COLO829 (cell line): ENCODE measurements at regions not wholly inside any gene's neighbourhood (a gene's known extent, or its start where the extent isn't known, plus 50 kb on each side); places are given as distances from the start of the nearest gene placed in this dataset.
"Not testable (repeated sequence)": the region's sequence is repeated elsewhere in the genome, so short reads cannot be mapped to it uniquely, and the experiment has no call there.

Source experiments
- DNase-seq: peaks from one replicate; pipeline ENCODE4 v3.0.0; 2012; ENCODE audit warnings: low spot score

- DNase-seq = not testable (repeated sequence)
Observed at GRCh38 chr1:228796945-228797344, 61.7 kb downstream of the RHOU start.

GRCh38 chr1:228798035-228798434, 62.8 kb downstream of the RHOU start:
- no peak for DNase-seq

- no peak for DNase-seq
Observed at GRCh38 chr1:228798548-228798947, 63.3 kb downstream of the RHOU start.

GRCh38 chr1:228799924-228800323, 64.6 kb downstream of the RHOU start:
- DNase-seq = no peak

- DNase-seq = no peak
Observed at GRCh38 chr1:228801068-228801467, 65.8 kb downstream of the RHOU start.

- no peak for DNase-seq
Observed at GRCh38 chr1:228802386-228803220, 67.3 kb downstream of the RHOU start.

GRCh38 chr1:228803421-228803820, 68.1 kb downstream of the RHOU start:
- no peak for DNase-seq

GRCh38 chr1:228804173-228804572, 68.9 kb downstream of the RHOU start:
- no peak for DNase-seq

- no peak for DNase-seq
Observed at GRCh38 chr1:228804640-228805413, 69.5 kb downstream of the RHOU start.

GRCh38 chr1:228807904-228808605, 72.8 kb downstream of the RHOU start:
- DNase-seq = no peak

GRCh38 chr1:228809621-228810394, 74.5 kb downstream of the RHOU start:
- DNase-seq = no peak

- DNase-seq = no peak
Observed at GRCh38 chr1:228810395-228810758, 75.1 kb downstream of the RHOU start.

GRCh38 chr1:228810878-228811711, 75.8 kb downstream of the RHOU start:
- no peak for DNase-seq

GRCh38 chr1:228811712-228812305, 76.5 kb downstream of the RHOU start:
- DNase-seq = no peak

- DNase-seq = no peak
Observed at GRCh38 chr1:228812961-228813360, 77.7 kb downstream of the RHOU start.

GRCh38 chr1:228814176-228814575, 78.9 kb downstream of the RHOU start:
- DNase-seq = no peak

GRCh38 chr1:228818296-228818695, 83.0 kb downstream of the RHOU start:
- DNase-seq = no peak

- no peak for DNase-seq
Observed at GRCh38 chr1:228818928-228819630, 83.8 kb downstream of the RHOU start.

- DNase-seq = no peak
Observed at GRCh38 chr1:228821252-228821651, 86.0 kb downstream of the RHOU start.

- DNase-seq = no peak
Observed at GRCh38 chr1:228823200-228823599, 87.9 kb downstream of the RHOU start.
